GM21423 (cell line): ENCODE measurements at regions not wholly inside any gene's neighbourhood (a gene's known extent, or its start where the extent isn't known, plus 50 kb on each side); places are given as distances from the start of the nearest gene placed in this dataset.
"Not testable (repeated sequence)": the region's sequence is repeated elsewhere in the genome, so short reads cannot be mapped to it uniquely, and the experiment has no call there.

ENCODE experiments used
- ATAC-seq: cut with Tn5 transposase; IDR thresholded peaks from one replicate; pipeline ENCODE4 v1.9.1; 2021; ENCODE audit warnings: mild to moderate bottlenecking, moderate library complexity; ENCODE audit not compliant: unreplicated experiment

DNA sequence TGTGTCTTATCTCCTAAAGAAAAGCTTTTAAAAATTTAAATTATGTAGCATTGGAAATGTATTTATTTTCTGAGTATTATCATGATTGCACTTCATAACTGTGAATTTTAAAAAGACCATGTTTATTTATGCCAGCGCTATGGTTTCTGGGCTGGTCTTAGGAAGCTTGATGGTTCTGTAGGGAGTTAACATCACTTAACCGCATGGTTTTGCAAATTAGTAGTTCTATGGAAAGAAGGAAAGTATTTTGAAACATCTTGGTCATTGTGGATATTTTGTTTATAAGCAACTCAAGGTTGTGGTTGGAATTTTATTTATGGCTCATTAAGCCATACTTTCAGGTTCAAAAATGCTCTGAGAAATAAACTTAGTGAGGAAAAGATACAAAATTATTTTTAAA lies 549.4 kb downstream of the STK39 start:
- no peak for ATAC-seq

DNA sequence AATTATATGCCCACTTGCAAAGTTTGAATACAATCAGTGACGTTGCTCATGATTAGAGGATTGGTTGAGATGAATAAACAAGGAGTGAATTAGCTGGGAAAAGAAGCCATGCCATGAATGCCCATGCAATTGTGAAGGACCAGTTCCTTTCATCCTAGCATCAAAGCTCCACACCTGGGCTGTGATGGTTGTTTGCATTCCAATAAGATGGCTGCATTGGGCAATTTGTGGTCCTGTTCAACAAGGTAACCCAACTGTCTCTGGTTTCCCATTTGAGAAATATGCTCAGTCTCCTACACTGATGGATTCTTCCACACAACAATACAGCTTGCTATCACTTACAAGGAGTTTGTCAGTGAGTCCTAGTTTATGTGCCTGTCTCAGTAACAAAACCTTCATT lies 550.2 kb downstream of the STK39 start:
- no peak for ATAC-seq

DNA sequence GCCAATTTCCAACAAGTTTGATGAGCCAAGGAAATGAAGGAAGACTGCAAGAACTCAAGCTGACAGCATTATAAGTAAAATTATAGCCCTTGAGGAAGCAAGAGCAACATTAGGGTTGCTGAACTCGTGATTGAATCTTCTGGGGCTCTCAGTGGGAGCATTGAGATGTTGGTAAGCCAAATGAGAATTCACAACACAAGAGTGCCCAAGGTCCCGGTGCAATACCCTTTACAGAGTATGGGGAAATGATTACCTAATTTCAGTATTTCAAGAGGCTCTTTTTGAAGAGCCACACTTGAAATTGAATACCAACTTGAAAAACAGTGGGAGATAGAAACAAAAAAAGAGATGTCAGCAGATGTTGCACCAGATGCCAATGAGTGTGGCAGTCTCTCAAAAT lies 554.5 kb downstream of the STK39 start:
- ATAC-seq = no peak

DNA sequence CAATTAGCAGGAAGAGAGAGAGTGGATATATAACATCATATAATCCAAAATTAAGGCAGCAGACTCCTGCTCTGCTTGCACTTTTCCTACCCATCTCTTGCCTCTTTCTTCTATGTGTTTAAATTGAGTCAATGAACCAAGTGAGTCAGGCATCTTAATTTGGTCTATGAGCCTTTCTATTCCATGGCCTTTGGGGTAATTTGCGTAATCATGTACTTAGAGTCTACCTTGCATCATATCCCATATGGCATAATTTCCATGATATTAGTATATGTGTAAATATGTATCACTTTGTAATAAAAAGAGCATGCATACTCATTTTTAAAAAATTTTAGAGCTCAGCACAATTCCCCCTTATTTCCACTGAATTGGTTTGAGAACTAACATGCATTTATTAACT lies 555.2 kb downstream of the STK39 start:
- no peak for ATAC-seq

DNA sequence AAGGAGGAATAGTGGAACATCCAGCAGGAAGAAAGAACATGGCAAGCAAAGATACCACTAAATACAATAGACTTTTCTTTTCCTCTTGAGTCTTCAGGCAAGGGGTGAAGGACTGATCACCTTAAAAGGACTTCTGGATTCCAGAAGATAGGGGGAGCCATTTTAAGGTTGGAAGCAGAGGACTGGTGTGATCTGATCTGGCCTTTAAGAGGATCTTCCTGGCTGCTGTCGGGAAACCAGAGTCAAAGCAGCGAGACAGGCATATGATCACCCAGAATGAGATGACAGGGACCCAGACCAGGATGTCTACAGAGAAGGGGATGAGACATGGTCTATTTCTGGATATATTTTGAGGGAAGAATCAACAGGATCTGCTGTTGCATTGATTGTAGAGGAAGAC lies 558.0 kb downstream of the STK39 start:
- no peak for ATAC-seq

DNA sequence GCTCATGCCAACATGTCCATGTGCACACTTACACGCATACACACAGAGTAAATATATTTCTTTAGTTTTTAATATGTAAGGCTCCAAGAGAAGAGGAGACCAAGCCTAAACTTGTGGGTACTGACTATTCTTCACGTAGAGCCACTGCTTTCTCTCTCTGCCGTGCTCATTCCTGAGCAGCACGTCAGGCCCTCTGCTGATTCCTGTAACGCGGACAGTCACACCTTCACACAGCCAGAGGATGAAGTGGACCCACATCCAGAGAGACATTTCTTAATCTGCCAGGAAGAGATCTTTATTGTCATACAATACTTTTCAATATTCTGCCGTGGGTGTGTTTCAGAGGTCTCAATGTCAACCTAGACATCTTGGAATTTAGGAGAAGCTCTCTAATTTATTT lies 560.7 kb downstream of the STK39 start:
- ATAC-seq = no peak

DNA sequence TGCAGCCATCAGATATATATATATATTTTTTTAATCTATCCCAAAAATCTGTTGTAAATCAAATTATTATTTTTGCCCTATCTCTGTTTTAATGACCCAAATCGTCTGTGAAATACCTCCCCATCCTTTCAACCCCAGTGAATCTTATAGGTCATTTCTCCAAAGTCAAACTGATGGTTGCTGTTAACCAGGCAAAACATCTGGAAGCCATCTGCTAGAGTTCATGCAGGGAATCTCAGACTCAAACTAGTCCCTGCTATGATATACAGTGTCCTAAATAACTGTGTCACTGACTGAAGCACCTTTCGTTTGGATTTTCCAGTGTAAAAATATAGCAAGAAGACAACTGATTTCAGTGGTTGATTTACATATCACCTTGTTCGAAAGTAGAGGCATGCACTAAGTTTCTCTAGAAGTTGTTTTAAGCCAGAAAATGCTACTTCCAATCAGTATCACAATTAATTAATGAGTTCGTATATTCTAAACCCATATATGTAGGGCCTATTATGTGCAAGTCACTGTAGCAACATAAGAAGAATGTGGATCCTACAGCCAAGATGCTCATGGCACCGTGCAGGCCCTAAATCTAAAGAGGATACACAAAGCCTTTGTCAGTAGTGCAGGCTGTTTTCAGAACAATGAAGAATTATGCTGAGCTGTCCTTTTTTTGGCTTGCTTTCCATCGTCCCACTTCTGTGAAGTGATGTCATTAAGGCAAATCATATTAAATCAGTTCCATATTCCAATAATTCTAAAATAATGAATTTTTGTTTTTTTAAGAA lies 566.0 kb downstream of the STK39 start:
- ATAC-seq = no peak

DNA sequence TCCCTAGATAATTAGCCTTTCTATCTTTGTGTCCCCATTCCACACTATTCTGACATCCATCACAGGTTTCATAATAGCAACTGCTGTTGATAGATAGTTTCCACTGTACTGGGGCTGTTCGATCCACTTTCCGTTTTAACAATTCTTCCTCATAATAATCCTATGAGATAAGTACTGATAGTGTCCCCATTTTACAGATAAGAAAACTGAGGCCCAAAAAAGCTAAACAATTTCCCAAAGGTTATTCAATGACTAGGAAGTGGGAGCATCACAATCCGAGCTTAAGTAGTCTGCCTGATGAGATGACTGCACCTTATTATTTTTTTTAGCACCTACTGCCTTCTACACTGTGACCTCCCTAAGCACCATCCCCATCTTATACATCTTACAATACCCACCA lies 569.2 kb downstream of the STK39 start:
- no peak for ATAC-seq

DNA sequence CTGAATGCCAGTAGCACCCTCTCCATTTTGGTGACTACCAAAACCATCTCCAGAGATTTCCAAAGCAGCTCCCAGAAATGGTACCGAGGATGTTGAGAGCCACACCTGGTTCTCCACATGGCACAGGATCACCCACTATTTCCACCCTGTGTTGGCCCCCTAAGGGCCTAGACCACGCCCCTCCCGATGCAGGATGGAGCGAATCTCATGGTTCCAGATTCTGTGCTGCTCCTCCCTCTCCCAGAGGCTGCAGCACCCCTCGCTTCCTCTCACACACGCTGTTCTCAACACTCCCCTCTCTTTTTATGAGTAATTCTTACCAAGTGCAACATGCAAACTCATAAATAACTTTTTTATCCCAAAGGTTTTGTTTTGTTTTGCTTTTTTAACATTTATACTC lies 571.5 kb downstream of the STK39 start:
- ATAC-seq = no peak

DNA sequence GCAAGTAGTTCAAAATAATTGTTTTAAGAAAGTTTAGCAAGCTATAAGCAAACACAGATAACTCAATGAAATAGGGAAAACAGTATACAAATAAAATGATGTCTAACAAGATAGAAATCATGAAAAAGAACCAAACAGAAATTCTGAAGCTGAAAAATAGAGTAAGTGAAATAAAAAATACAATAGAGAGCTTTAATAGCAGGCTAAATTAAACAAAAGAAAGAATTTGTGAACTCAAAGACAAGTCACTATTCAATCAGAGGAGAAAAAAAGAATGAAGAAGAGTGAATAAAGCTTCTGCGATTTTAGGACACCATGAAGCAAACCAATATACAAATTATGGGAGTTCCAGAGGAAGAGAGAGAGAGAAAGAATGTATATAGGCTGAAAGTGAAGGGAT lies 576.8 kb downstream of the STK39 start:
- no peak for ATAC-seq

DNA sequence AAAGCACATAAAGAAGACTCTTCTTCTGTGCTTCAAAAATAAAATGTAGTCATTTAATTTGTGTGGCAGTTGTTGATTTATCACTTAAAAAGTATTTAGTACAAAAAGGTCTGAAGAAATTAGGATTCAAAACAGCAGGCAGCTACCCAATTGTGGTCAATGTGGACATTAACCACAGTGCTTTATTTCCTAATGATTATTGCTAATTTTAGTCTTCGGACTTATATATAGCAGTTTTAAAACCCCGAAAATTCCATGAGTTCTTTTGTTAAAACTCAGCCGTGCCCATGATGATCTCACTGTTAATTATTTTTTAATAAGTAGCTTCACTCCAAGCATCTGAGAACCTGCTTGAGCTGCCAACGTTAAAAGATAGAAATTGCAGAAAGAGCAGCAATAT lies 594.3 kb downstream of the STK39 start:
- ATAC-seq = no peak

DNA sequence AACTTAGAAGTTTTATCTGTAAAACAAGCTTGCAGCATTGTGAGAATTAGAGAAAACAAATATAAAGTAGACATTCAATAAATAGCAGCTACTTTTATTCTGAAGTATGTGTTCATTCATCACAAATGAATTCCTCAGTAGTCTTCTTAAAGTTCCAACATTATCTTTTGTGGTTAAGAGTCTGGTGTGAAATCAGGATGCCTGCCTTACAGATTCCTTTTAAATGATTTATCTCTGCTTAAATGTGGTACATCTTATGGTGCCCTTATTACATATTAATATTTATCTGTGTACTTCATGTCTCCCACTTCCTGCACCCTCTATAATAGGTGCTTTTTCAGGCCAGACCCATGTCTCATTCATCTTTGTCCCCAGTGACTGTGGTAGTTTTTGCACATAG lies 595.0 kb downstream of the STK39 start:
- no peak for ATAC-seq

DNA sequence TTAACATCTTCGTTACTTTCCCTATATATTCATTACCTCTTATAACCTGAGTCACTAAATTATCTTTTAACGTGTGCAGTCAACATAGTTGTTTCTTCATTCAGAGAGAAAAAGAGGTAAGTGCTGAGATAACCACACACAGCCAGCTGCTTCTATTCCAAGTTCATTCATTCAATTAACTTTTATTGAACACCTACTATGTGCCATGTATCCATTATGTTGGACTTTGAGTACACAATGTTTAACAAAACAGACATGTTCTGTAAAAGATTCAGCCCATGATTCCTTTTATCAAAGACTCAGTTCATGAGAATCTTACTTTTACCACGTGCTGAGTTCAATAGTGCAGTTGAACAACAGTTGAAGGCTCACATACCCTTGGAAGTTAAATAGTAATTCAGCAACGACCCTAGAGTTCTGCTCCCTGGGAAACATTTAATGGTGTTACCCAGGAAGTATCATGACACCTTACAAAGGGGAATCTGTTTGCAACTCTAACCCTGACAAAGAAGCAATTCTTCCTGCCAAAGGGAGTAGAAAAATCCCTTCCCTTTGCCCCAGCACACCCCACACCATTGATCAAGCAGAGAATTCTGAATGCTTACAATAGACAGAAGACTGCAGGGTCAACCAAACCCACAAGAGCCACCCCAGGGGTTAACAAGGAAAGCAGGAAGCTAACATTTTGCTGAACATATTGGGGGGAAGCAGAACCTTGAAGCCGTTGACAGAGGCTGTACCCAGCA lies 595.8 kb downstream of the STK39 start:
- ATAC-seq = no peak

DNA sequence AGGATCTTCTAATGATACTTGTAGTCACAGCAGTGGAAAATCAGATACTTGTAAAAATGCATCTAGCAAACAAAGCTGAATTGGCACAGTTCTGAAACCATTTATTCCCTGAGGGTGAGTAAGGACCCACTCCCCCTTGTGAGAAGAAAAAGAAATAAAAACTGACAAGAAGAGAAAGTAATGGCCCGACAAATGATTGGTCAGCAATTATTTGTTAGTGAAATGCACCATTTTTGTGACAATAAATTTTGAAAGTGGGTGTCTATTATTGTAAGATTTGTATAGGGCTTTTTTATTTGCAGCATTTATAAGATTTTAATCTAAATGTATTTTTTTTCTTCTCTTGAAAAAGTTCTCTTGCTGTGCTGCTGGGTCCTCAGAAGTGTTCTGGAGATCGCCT lies 600.8 kb downstream of the STK39 start:
- no peak for ATAC-seq

DNA sequence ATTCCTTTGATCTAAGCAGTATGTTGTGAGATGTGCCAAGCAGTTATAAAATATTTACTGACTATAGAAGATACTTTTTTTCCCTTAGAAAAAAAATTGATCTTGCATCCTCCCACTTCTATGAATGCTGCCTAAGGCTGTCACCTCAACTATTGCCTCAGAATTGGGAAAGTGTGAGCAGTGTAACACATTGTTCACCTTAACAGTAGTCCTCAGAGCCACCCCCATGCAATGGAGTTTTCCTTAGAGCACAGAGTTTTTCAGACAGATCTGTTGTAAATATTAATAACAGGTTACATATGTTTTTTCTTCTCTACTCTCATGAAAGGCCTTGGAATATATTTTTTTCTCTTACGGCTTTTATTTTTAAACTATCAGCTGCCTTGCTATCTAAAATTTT lies 607.3 kb downstream of the STK39 start:
- no peak for ATAC-seq

DNA sequence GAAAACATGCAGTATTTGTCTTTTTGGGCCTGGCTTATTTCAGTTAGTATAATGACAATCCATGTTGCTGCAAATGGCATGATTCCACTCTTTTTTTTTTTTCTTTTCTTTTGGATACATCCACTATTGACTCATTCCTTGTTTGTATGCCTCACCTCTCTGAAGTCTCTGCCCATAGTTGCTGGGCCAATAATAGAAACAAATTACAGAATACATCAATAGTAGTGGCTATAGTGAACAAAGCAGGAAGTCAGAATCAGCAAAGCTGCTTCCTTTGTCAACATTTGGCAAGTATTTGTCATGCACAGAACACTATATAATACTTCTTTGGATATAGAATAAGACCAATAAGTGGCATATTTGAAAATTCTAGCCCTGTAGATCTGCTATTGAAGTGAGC lies 609.7 kb downstream of the STK39 start:
- no peak for ATAC-seq

DNA sequence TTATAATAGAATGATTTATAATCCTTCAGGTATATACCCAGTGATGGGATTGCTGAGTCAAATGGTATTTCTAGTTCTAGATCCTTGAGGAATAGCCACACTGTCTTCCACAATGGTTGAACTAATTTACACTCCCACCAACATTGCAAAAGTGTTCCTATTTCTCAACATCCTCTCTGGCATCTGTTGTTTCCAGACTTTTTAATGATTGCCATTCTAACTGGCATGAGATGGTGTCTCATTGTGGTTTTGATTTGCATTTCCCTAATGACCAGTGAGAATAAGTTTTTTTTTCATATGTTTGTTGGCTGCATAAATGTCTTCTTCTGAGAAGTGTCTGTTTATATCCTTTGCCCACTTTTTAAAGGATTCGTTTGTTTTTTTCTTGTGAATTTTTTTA lies 615.1 kb downstream of the STK39 start:
- ATAC-seq = not testable (repeated sequence)

DNA sequence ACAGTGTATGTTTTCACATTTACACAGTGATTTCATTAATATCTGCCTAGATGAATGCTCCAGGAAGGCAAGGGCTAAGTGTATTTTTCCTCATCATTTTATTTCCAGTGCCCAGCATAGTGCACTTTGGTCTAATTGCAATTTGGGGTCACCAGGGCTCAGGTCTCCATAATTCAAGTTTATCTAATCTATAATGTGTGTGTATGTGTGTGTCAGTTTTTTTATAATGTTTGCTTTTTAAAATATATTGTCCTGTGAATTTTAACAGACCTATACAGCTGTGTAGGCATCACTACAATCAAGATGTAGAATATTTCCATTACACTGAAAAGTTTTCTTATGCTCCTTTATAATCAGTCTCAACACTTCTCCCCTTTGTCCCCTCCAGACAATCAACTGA lies 620.4 kb downstream of the STK39 start:
- ATAC-seq = no peak

DNA sequence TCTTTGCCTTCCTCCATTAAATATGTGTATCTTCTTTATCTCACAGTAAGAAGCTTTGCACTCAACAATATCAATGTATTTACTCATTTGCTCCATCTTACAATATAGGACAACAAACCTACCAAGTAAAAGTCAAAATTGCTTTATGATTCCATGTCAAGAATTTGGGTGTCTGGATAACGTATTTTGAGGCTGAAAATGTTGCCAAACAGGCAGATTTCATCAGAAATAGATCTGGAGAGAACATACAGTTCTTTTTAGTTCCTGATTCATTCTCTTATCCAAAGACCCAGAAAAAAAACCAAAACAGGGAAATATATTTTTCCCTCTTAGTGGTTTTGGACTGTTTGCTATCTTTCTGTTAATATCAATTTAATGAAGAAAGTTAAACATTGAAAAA lies 621.1 kb downstream of the STK39 start:
- ATAC-seq = no peak

DNA sequence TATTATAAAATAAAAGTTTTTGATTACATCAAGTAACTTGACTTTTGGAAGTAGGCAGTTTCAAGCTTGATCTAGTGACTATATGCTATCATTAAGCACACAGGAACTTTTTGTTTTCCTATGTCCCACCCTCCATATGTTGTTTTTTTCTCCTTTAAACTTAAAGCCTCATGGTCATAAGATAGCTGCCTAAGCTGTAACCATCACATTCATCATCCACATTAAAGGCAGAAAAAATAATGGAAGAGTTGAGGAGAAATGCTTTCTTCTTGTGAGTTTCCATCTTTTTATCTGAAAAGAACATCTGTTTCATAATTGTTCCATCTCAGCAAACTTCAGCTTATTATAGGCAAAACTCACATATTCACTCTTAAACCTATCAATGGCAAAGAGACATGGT lies 630.4 kb downstream of the STK39 start:
- ATAC-seq = no peak

DNA sequence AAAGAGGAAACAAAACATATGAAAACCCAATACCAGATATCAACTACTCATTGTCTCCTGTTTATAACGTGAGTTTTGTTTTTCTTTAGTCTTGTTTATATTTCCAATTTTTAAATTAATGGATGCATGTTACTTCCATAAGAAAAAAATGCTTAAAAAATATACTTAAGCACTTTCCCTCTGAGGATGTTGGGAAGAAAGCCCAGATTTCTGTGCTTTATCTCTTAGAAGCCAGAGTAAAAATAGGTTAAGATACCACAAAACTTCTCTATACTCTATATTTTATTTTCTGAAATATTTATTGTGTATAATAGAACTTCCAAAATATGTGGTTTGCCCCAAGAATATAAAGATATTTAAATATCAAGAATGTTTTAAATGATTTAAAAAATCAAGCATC lies 633.9 kb downstream of the STK39 start:
- ATAC-seq = no peak

DNA sequence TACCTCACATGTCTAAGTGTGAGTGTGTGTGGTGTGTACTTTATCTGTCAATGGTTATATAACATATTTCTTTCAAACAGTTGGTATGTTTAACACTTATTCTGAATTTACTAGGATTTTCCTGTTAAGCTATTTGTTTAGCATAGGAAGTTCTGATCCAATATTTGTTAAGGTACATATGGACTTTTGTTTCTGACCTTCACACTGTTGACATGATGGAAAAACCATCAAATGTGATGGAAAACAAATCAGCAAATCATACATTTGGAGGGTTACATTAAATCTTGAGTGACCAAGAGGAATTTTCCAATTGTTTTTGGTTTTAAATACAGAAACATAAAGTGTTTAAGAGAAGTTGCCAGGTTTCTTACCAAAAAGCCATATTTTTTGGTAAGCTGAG lies 638.9 kb downstream of the STK39 start:
- no peak for ATAC-seq

DNA sequence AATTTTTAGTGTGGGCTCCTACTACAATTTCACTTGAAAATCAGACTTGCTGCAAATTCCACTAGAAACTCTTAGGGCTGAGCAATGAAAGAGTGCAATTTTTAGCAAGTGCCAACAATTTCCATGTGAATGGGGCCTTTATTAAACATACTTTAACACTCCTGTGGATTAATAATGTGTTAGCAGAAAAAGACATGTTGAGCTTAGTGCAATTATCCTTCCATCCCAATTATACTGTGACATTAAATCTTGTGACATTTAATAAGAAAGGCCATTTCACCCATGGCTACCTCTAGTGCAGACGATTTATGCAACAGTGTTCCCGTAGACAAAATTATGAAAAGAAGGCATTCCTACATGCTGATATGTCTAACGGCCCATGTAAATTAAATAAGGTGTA lies 639.7 kb downstream of the STK39 start:
- no peak for ATAC-seq
